HG02623 (cell line): ENCODE measurements at regions not wholly inside any gene's neighbourhood (a gene's known extent, or its start where the extent isn't known, plus 50 kb on each side); places are given as distances from the start of the nearest gene placed in this dataset.

ENCODE experiments used
- ATAC-seq: cut with Tn5 transposase; IDR thresholded peaks from one replicate; pipeline ENCODE4 v1.9.1; 2021; ENCODE audit warnings: moderate library complexity; ENCODE audit not compliant: unreplicated experiment

GRCh38 chr12:75908961-75909605 lies 122.5 kb downstream of the PHLDA1 start:
- ATAC-seq: no peak

GRCh38 chr12:75905922-75906321 lies 125.7 kb downstream of the PHLDA1 start:
- ATAC-seq: no peak

- no peak for ATAC-seq
Observed at GRCh38 chr12:75900781-75901254, 130.8 kb downstream of the PHLDA1 start.

GRCh38 chr12:75900226-75900625 lies 131.3 kb downstream of the PHLDA1 start:
- ATAC-seq: no peak

GRCh38 chr12:75894965-75895754 lies 136.4 kb downstream of the PHLDA1 start:
- no peak for ATAC-seq

GRCh38 chr12:75893765-75894164 lies 137.8 kb downstream of the PHLDA1 start:
- no peak for ATAC-seq

- no peak for ATAC-seq
Observed at GRCh38 chr12:75892731-75893408, 138.7 kb downstream of the PHLDA1 start.

- no peak for ATAC-seq
Observed at GRCh38 chr12:75891072-75891471, 140.5 kb downstream of the PHLDA1 start.

- ATAC-seq: no peak
Observed at GRCh38 chr12:75890660-75891059, 140.9 kb downstream of the PHLDA1 start.

- ATAC-seq: no peak
Observed at GRCh38 chr12:75890141-75890540, 141.4 kb downstream of the PHLDA1 start.

- no peak for ATAC-seq
Observed at GRCh38 chr12:75888874-75889613, 142.5 kb downstream of the PHLDA1 start.

- ATAC-seq: no peak
Observed at GRCh38 chr12:75888399-75888798, 143.2 kb downstream of the PHLDA1 start.

- ATAC-seq: no peak
Observed at GRCh38 chr12:75887979-75888378, 143.6 kb downstream of the PHLDA1 start.

- no peak for ATAC-seq
Observed at GRCh38 chr12:75884465-75884985, 147.1 kb downstream of the PHLDA1 start.

- no peak for ATAC-seq
Observed at GRCh38 chr12:75883241-75883640, 148.3 kb downstream of the PHLDA1 start.

- ATAC-seq: no peak
Observed at GRCh38 chr12:75882421-75882820, 149.2 kb downstream of the PHLDA1 start.

- no peak for ATAC-seq
Observed at GRCh38 chr12:75881920-75882319, 149.7 kb downstream of the PHLDA1 start.

GRCh38 chr12:75877763-75878621 lies 153.6 kb downstream of the PHLDA1 start:
- ATAC-seq: no peak

GRCh38 chr12:75876832-75877762 lies 154.5 kb downstream of the PHLDA1 start:
- no peak for ATAC-seq
